ENCODE measurements at regions not wholly inside any gene's neighbourhood (a gene's known extent, or its start where the extent isn't known, plus 50 kb on each side); places are given as distances from the start of the nearest gene placed in this dataset.

- DNase-seq (ENCODE audit: extremely low read depth in 1 of 4, low spot score in 3 of 4) (no peak), ATAC-seq (no peak), FAIRE-seq (no peak)
- in situ Hi-C loops (cut with MboI) = no loop called here
- Histone ChIP-seq H3K9ac (ENCODE audit: insufficient read depth in 1 of 2, low read depth in 2 of 2, low read length in 2 of 2) (no peak overlapping the region), H4K20me1 (replicated peaks; ENCODE audit: control insufficient read depth, insufficient read depth, low read length) (no peaks in the 10 kb centered on the region), H3K27ac (ENCODE audit: extremely low read depth, low read depth, low read length) (no peak overlapping the region), H3K9me1 (ENCODE audit: control insufficient read depth, insufficient read depth, low read length) (no peaks in the 10 kb centered on the region), H3K36me3 (ENCODE audit: control insufficient read depth, insufficient read depth, low read length) (no peaks in the 10 kb centered on the region), H3K27me3 (ENCODE audit: control insufficient read depth in 2 of 2, insufficient read depth in 2 of 2, low read length in 2 of 2) (no peaks in the 10 kb centered on the region), H3K4me2 (ENCODE audit: insufficient read depth, low read length) (no peak overlapping the region), H3K79me2 (ENCODE audit: control insufficient read depth, insufficient read depth, low read length) (no peaks in the 10 kb centered on the region), H3K9me3 (replicated peaks; ENCODE audit: control insufficient read depth, insufficient read depth, low read depth, low read length) (no peaks in the 10 kb centered on the region), H3K4me3 (no peak overlapping the region), H3K4me1 (replicated peaks in 1 of 2; ENCODE audit: control insufficient read depth in 2 of 2, insufficient read depth in 2 of 2, low read length in 2 of 2) (no peaks in the 10 kb centered on the region), H2AFZ (ENCODE audit: low read depth, low read length) (no peak overlapping the region)
- 0% methylated on average over 3 of the region's 4 CpGs for WGBS (ENCODE audit: insufficient coverage, low coverage, missing lambda C conversion rate)
- TF ChIP-seq NFE2L1 (tag; IDR thresholded peaks at IDR 0.05; ENCODE audit: borderline replicate concordance, low read depth) (no peak), CHD4 (IDR thresholded peaks at IDR 0.05; ENCODE audit: insufficient read depth, insufficient replicate concordance, low read depth, low read length, poor library complexity, severe bottlenecking) (no peak), ZNF146 (CRISPR knock-in tag; IDR thresholded peaks at IDR 0.05; ENCODE audit: unreplicated experiment) (no peak), HIVEP1 (CRISPR knock-in tag; IDR thresholded peaks at IDR 0.05) (no peak), SNIP1 (IDR thresholded peaks at IDR 0.05; ENCODE audit: low read depth) (no peak), ZEB2 (IDR thresholded peaks at IDR 0.05) (no peak), ZZZ3 (IDR thresholded peaks at IDR 0.05) (no peak)
- CTCF ChIA-PET (ENCODE audit: low intra/inter-chr PET ratio) = no interaction called here
- intact Hi-C loops (cut with micrococcal nuclease) = no loop called here
- POLR2A ChIA-PET = no interaction called here
- no TSS peak for BruUV-seq (replicated peaks)
Observed at GRCh38 chr9:13707612-13708576, 428.4 kb upstream of the MPDZ start.

All from K562 (cell line).